ENCODE measurements at regions not wholly inside any gene's neighbourhood (a gene's known extent, or its start where the extent isn't known, plus 50 kb on each side); places are given as distances from the start of the nearest gene placed in this dataset.

DNA sequence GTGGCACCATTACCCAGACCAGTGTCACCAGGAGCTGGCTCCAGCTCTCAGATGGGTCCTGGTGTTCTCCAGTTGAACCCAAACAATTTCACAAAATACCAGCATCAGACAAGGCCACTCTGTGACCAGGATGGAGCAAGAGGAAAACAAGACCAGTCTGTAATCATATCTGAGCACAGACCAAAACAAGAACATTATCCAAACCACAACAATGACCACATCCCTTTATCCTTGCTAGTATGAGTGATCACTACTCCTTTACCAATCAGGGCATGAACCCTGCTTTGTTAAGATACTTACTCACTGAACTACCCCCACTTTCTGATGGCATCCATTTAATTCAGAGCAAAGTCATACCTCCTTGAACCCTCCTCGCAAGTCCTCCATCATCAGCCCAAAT lies 145.9 kb downstream of the NUFIP1 start:
- TF ChIP-seq, protein P1, sequence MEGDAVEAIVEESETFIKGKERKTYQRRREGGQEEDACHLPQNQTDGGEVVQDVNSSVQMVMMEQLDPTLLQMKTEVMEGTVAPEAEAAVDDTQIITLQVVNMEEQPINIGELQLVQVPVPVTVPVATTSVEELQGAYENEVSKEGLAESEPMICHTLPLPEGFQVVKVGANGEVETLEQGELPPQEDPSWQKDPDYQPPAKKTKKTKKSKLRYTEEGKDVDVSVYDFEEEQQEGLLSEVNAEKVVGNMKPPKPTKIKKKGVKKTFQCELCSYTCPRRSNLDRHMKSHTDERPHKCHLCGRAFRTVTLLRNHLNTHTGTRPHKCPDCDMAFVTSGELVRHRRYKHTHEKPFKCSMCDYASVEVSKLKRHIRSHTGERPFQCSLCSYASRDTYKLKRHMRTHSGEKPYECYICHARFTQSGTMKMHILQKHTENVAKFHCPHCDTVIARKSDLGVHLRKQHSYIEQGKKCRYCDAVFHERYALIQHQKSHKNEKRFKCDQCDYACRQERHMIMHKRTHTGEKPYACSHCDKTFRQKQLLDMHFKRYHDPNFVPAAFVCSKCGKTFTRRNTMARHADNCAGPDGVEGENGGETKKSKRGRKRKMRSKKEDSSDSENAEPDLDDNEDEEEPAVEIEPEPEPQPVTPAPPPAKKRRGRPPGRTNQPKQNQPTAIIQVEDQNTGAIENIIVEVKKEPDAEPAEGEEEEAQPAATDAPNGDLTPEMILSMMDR (IDR thresholded peaks at IDR 0.05): no peak
- no peak for TF ChIP-seq POLR2A (IDR thresholded peaks at IDR 0.05)

Measured in testis (tissue), 2 donors.